H9 (cell line): ENCODE measurements at regions not wholly inside any gene's neighbourhood (a gene's known extent, or its start where the extent isn't known, plus 50 kb on each side); places are given as distances from the start of the nearest gene placed in this dataset.

Experiments
- DNase-seq: peaks from one replicate; pipeline ENCODE4 v3.0.0-alpha.2; 2017
- H2AFZ ChIP-seq: one replicate; pipeline ENCODE4 v1.6.1; 2013; ENCODE audit warnings: mild to moderate bottlenecking, low read length, control low read depth, moderate library complexity
- H2AK5ac ChIP-seq: 2 replicates; pipeline ENCODE4 v1.6.1; 2013; ENCODE audit warnings: low read length, control low read depth, mixed read lengths; ENCODE audit not compliant: insufficient read length
- H2BK120ac ChIP-seq: one replicate; pipeline ENCODE4 v1.6.1; 2013; ENCODE audit warnings: low read depth, mild to moderate bottlenecking, low read length, control low read depth, inconsistent platforms; ENCODE audit not compliant: poor library complexity, severe bottlenecking
- H2BK12ac ChIP-seq: 2 replicates; pipeline ENCODE4 v1.6.1; 2013; ENCODE audit warnings: low read length, control low read depth, mixed read lengths, low read depth; ENCODE audit not compliant: insufficient read length
- H2BK15ac ChIP-seq: 2 replicates; pipeline ENCODE4 v1.6.1; 2013; ENCODE audit warnings: low read depth, low read length, control low read depth
- H2BK20ac ChIP-seq: one replicate; pipeline ENCODE4 v1.6.1; 2013; ENCODE audit warnings: low read depth, mild to moderate bottlenecking, low read length, control low read depth, inconsistent platforms; ENCODE audit not compliant: poor library complexity, severe bottlenecking
- H2BK5ac ChIP-seq: 2 replicates; pipeline ENCODE4 v1.6.1; 2013; ENCODE audit warnings: low read length, control low read depth, mixed read lengths; ENCODE audit not compliant: insufficient read length
- H3K14ac ChIP-seq: 2 replicates; pipeline ENCODE4 v1.6.1; 2013; ENCODE audit warnings: low read length, control low read depth; ENCODE audit not compliant: insufficient read depth
- H3K18ac ChIP-seq: 2 replicates; pipeline ENCODE4 v1.6.1; 2013; ENCODE audit warnings: low read depth, mild to moderate bottlenecking, mixed read lengths, low read length, control low read depth; ENCODE audit not compliant: insufficient read length
- H3K23ac ChIP-seq: 2 replicates; pipeline ENCODE4 v1.6.1; 2013; ENCODE audit warnings: low read length, control low read depth, mixed read lengths, low read depth; ENCODE audit not compliant: insufficient read length
- H3K23me2 ChIP-seq: 2 replicates; pipeline ENCODE4 v1.6.1; 2013; ENCODE audit warnings: low read depth, mild to moderate bottlenecking, mixed read lengths, low read length, control low read depth; ENCODE audit not compliant: insufficient read length, poor library complexity, severe bottlenecking
- H3K27ac ChIP-seq: 2 replicates; pipeline ENCODE4 v1.5.1; 2013; ENCODE audit warnings: low read length, control low read depth, mixed read lengths, low read depth; ENCODE audit not compliant: insufficient read length
- H3K27me3 ChIP-seq: 2 replicates; pipeline ENCODE4 v1.6.1; 2013; ENCODE audit warnings: low read length, control low read depth, inconsistent platforms; ENCODE audit not compliant: insufficient read depth
- H3K4ac ChIP-seq: 2 replicates; pipeline ENCODE4 v1.6.1; 2013; ENCODE audit warnings: low read depth, mild to moderate bottlenecking, control low read depth, inconsistent platforms, low read length, moderate library complexity
- H3K4me1 ChIP-seq: 2 replicates; pipeline ENCODE4 v1.6.1; 2013; ENCODE audit warnings: low read length, control low read depth, inconsistent platforms; ENCODE audit not compliant: insufficient read depth
- H3K4me2 ChIP-seq: 2 replicates; pipeline ENCODE4 v1.6.1; 2013; ENCODE audit warnings: low read length, control low read depth, mixed read lengths; ENCODE audit not compliant: insufficient read length, insufficient read depth
- H3K56ac ChIP-seq: 2 replicates; pipeline ENCODE4 v1.6.1; 2013; ENCODE audit warnings: low read depth, mild to moderate bottlenecking, mixed read lengths, low read length, control low read depth; ENCODE audit not compliant: insufficient read length
- H3K79me1 ChIP-seq: 2 replicates; pipeline ENCODE4 v1.6.1; 2013; ENCODE audit warnings: low read depth, mild to moderate bottlenecking, moderate library complexity, low read length, control low read depth, inconsistent platforms; ENCODE audit not compliant: insufficient read depth, poor library complexity, severe bottlenecking
- H3K79me2 ChIP-seq: 2 replicates; pipeline ENCODE4 v1.6.1; 2013; ENCODE audit warnings: low read length, control low read depth, inconsistent platforms; ENCODE audit not compliant: insufficient read depth
- H3K9ac ChIP-seq: 2 replicates; pipeline ENCODE4 v1.6.1; 2013; ENCODE audit warnings: low read length, control low read depth, mixed read lengths; ENCODE audit not compliant: insufficient read length; ENCODE audit errors: extremely low read depth
- H3K9me3 ChIP-seq: one replicate; pipeline ENCODE4 v1.6.1; 2013; ENCODE audit warnings: low read depth, low read length, inconsistent platforms; ENCODE audit not compliant: control insufficient read depth
- H3T11ph ChIP-seq: one replicate; pipeline ENCODE4 v1.6.1; 2013; ENCODE audit warnings: mild to moderate bottlenecking, low read length, control low read depth, inconsistent platforms
- H4K20me1 ChIP-seq: one replicate; pipeline ENCODE4 v1.6.1; 2013; ENCODE audit not compliant: control insufficient read depth, insufficient read length, insufficient read depth
- H4K5ac ChIP-seq: 2 replicates; pipeline ENCODE4 v1.6.1; 2013; ENCODE audit warnings: low read depth, mild to moderate bottlenecking, mixed read lengths, low read length, control low read depth; ENCODE audit not compliant: insufficient read length
- H4K8ac ChIP-seq: replicated peaks from 2 replicates; pipeline ENCODE4 v1.6.1; 2013; ENCODE audit warnings: low read length, control low read depth, mixed read lengths, low read depth; ENCODE audit not compliant: insufficient read length
- H4K91ac ChIP-seq: 2 replicates; pipeline ENCODE4 v1.6.1; 2013; ENCODE audit warnings: low read depth, mild to moderate bottlenecking, moderate library complexity, mixed read lengths, low read length, control low read depth; ENCODE audit not compliant: insufficient read length
- H3K27ac Mint-ChIP-seq, 3 experiments: 2 replicates in 2 of 3; 3 replicates in 1 of 3; pipeline ENCODE4 v1.8.0; 2020 to 2021; ENCODE audit warnings: mixed read lengths in 3 of 3, mild to moderate bottlenecking in 1 of 3, moderate library complexity in 1 of 3
- H3K27me3 Mint-ChIP-seq: 2 replicates; pipeline ENCODE4 v1.8.0; 2021; ENCODE audit warnings: low read depth, mild to moderate bottlenecking, moderate library complexity, mixed read lengths
- H3K36me3 Mint-ChIP-seq, 3 experiments: 2 replicates in 2 of 3; 3 replicates in 1 of 3; pipeline ENCODE4 v1.8.0; 2020 to 2021; ENCODE audit warnings: low read depth in 3 of 3, mixed read lengths in 3 of 3; ENCODE audit not compliant: insufficient read depth in 1 of 3
- H3K4me1 Mint-ChIP-seq, 2 experiments: 2 replicates each; pipeline ENCODE4 v1.8.0; 2020; ENCODE audit warnings: mixed read lengths in 2 of 2
- H3K4me3 Mint-ChIP-seq, 2 experiments: 2 replicates in 1 of 2; 3 replicates in 1 of 2; pipeline ENCODE4 v1.8.0; 2020 to 2021; ENCODE audit warnings: mild to moderate bottlenecking in 2 of 2, mixed read lengths in 2 of 2, moderate library complexity in 1 of 2
- H3K9me3 Mint-ChIP-seq, 2 experiments: 2 replicates in 1 of 2; 3 replicates in 1 of 2; pipeline ENCODE4 v1.8.0; 2020; ENCODE audit warnings: mild to moderate bottlenecking in 2 of 2, mixed read lengths in 2 of 2, moderate library complexity in 1 of 2
- WGBS: extraction: QIAGEN DNeasy Blood & Tissue Kit; methylation state at CpG from one replicate; pipeline ENCODE4 v1.1.7; 2013; ENCODE audit warnings: missing lambda C conversion rate, low lambda C conversion rate, mixed read lengths; ENCODE audit not compliant: insufficient read length; ENCODE audit errors: extremely low coverage; 5-methylcytosine and 5-hydroxymethylcytosine counted together
- TF ChIP-seq, protein P1 (sequence below): fragments of 200-600 bp; sonication (generic); conservative IDR thresholded peaks from 3 replicates; pipeline ENCODE4 v1.8.0; 2021; ENCODE audit warnings: antibody characterized with exemption, mild to moderate bottlenecking

DNA sequence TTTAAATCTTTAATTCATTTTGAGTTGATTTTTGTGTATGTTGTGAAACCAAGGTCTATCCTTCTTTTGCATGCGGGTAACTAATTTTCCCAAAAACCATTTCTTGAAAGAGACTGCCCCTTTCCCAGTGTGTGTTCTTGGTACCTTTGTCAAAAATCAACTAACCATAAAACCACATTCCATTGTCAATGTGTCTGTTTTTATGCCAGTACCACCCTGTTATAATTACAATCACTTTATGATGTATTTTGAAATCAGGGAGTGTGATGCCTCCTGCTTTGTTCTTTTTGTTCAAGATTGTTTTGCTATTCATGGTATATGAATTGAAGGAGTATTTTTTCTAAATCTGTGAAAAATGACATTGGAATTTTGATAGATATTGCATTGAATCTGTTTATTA is 689.6 kb downstream of the TSN start:
- Histone ChIP-seq H2AK5ac (no peak overlapping the region), H3K27ac (no peak overlapping the region), H3K18ac (no peak overlapping the region)

More for the DNA sequence above, 689.6 kb downstream of the TSN start:
- Histone ChIP-seq H2BK15ac (no peak overlapping the region), H3K56ac (no peak overlapping the region), H3K9me3 (no peaks in the 10 kb centered on the region), H3T11ph (no peak overlapping the region), H2BK12ac (no peak overlapping the region), H4K20me1 (no peaks in the 10 kb centered on the region), H4K5ac (no peak overlapping the region), H2AFZ (no peak overlapping the region), H2BK20ac (no peak overlapping the region), H3K27me3 (no peaks in the 10 kb centered on the region), H3K4me1 (no peaks in the 10 kb centered on the region), H2BK120ac (no peak overlapping the region), H3K23me2 (no peaks in the 10 kb centered on the region), H4K91ac (no peak overlapping the region), H4K8ac (no peak overlapping the region), H3K79me1 (no peaks in the 10 kb centered on the region), H3K14ac (no peak overlapping the region), H3K4ac (no peak overlapping the region), H3K9ac (no peak overlapping the region), H3K4me2 (no peak overlapping the region), H3K79me2 (no peaks in the 10 kb centered on the region), H3K23ac (no peak overlapping the region), H2BK5ac (no peak overlapping the region)
- no peaks in the 10 kb centered on the region for H3K27me3 Mint-ChIP-seq
- no CpG with 5 or more reads among the region's 1 CpG for WGBS
- TF ChIP-seq, protein P1, sequence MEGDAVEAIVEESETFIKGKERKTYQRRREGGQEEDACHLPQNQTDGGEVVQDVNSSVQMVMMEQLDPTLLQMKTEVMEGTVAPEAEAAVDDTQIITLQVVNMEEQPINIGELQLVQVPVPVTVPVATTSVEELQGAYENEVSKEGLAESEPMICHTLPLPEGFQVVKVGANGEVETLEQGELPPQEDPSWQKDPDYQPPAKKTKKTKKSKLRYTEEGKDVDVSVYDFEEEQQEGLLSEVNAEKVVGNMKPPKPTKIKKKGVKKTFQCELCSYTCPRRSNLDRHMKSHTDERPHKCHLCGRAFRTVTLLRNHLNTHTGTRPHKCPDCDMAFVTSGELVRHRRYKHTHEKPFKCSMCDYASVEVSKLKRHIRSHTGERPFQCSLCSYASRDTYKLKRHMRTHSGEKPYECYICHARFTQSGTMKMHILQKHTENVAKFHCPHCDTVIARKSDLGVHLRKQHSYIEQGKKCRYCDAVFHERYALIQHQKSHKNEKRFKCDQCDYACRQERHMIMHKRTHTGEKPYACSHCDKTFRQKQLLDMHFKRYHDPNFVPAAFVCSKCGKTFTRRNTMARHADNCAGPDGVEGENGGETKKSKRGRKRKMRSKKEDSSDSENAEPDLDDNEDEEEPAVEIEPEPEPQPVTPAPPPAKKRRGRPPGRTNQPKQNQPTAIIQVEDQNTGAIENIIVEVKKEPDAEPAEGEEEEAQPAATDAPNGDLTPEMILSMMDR = no peak
- H3K4me3 Mint-ChIP-seq = no peak overlapping the region
- H3K9me3 Mint-ChIP-seq = peaks cover 10% of the 10 kb centered on the region in 2 experiments; a peak in 3 of 5 replicates
- no peak overlapping the region; a peak in 1 of 7 replicates for H3K27ac Mint-ChIP-seq
- H3K4me1 Mint-ChIP-seq = no peaks in the 10 kb centered on the region
- H3K36me3 Mint-ChIP-seq = peaks cover 0 to 4% (median 0%) of the 10 kb centered on the region in 3 experiments; a peak in 2 of 7 replicates
- DNase-seq = no peak
